Limb (tissue), 2 donors: ENCODE measurements at regions not wholly inside any gene's neighbourhood (a gene's known extent, or its start where the extent isn't known, plus 50 kb on each side); places are given as distances from the start of the nearest gene placed in this dataset.

Source experiments
- DNase-seq, 2 donors: peaks; one replicate each; pipeline ENCODE4 v3.0.0-alpha.2; 2016; ENCODE audit errors: extremely low spot score in 2 of 2

DNA sequence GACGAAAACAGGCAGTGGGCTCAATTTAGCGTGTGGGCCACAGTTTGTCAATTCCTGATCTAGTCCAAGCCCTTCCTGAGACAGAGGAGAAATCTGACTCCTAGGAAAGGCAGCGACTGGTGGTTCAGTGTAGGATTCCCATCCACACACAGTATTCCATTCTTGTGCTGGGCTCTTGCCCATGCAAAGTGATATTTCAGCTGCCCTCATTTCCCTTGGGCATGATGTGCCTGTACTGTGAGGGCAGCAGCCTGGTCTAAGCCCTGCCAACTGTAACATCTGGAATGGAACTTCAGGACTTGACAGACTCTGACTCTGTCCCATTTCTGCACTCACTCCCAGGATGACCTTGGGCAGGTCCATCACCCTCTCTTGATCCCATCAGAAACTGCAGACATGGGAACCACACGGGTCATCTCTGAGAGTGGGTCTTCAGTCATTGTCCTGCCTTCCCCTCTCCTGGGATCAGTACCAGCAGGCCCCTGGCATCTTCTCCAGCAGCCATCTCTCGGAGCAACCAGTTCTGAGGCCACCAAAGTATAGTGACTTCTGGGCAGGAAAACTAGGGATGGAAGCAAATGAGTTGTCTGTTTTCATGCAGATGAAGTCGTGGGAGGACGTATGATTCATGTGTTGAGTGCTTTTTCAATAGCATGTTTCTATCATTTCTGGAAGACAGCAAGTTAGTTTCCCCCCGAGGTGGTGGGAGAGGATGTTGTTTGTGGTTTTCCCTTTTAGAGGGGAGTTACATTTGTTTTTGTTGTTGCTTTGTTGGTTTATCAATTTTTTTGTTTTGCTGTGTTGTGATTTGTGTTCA is 54.2 kb upstream of the BCL2L14 start:
- DNase-seq: no peak

DNA sequence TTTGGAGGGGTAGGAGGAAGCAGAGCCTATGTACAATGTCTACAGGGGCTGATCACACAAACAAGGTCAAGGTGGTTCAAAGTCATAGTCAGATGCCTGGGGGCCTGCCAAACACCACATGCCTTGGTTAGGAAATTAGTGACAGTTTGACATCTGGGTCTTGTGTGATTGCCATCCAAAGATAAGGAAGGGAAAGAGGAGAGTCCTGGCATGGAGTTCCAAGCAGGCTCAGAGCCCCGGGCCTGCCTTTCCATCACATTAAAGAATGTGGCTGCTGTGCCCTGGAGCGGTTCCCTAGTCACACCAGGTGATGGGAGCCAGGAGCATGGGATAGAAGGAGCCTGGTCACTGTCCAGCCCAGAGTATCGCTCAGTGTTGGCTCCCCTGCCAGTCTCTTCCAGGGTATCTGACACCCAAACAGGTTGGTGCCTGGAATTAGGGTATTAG is 53.6 kb upstream of the BCL2L14 start:
- no peak for DNase-seq

DNA sequence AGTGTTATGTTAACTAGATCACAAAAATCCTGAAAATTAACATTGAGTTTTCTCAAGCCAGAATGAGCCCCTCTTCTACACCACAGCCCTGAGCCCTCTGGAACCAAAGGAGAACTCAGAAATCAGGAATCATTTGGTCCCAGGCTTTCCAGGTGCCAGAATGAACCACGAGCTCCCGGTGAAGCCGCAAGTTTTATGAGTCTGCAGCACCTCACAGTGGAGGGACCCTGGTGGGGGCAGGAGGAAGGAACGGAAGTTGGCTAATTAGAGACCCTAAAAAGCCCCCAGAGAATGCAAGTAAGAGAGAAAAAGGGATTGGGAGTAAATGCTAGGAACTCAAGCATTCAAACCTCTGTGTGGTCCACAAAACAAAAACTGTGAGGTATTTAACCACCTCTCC is 52.9 kb upstream of the BCL2L14 start:
- DNase-seq: no peak

DNA sequence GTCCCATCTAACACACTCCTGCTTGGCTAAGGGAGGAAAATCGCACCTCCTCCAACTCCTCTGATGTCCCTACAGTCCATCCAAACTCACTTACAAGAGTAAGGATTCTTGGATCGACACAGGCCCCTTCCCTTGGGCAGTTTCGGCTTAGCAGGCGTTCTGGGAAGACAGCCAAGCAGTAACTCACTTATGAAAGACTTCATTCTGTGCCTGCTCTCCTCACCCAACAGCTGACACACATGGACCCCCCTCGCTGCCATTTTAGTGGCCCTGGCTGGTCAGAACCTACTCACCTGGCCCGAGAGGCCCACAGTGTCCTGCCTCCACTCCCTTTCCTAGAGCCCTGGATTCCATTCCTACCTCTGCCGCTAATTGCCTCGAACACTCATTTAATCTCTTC is 52.3 kb upstream of the BCL2L14 start:
- peak in 1 of 2 donors; percentile 56 for DNase-seq

DNA sequence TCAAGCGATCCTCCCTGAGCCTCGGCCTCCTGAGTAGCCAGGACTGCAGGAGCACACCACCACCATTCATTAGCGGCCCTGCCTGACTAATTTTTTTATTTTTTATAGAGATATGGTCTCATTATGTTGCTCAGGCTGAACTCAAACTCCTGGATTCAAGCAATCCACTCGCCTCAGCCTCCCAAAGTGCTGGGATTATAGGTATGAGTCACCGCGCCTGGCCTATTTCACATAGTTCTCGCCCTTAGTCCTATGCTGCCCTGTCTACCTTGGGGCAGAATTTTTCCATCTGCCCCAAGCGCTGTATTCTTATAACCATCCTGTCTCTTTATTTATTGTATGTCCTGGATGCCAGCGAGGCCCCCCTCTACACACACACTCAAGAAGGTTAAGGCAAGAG is 50.9 kb upstream of the BCL2L14 start:
- DNase-seq: no peak

DNA sequence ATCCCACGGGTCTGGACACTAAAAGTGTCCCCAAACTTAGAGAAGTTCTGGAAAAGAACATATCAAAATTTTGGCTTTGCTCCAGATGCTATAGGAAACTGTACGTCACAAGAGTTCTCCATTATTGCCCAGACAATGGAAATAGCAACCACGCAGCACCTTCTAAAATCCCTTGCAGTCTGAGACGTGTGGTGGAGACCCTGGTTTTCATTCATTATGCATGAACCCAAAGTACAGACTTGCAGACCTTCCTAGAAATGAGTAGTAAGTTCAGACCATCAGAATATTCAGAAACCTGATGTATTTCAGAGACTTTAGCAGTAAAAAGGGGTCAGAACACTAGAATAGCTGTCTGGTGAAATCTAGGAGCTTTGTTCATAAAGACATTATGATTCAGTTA is 50.0 kb upstream of the BCL2L14 start:
- DNase-seq: no peak
